ENCODE measurements at regions not wholly inside any gene's neighbourhood (a gene's known extent, or its start where the extent isn't known, plus 50 kb on each side); places are given as distances from the start of the nearest gene placed in this dataset.

DNA sequence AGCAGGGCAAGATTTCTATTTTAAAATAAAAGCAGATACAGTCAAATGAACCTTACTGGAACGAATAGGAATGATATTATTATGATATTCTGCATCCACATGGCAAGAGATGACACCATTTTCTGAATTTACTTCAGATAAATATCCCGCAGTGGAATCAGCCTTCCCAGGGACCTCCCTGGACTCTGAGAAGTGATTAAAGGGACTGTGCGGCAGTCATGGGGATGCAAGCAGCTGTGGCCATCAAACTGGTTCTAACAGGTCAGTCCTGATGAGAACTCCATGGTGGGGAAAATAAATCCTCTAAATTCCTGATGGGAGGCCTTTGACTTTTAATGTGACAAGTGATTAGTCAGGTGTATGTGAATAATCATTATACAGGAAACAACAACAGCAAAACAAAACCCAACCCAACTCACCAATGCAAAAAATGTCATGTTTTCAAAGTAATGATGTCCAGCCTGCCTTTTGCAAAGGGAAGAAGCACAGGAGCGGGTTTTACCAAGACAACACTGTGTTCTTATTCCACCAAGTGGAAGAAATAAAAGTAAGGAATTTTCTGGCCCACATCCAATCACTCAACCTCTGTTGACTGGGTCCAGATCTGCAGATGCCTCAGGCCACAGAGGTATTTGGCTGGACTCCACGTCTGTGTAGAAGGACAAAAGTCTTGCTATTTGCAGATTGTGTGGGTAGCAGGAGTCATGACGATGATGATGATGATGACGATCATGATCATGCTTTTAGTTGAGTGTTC is 61.9 kb upstream of the CITED2 start:
- no peak overlapping the region for H3K4me3 Mint-ChIP-seq
- H3K4me1 Mint-ChIP-seq, result no peaks in the 10 kb centered on the region
- TF ChIP-seq, protein P1, sequence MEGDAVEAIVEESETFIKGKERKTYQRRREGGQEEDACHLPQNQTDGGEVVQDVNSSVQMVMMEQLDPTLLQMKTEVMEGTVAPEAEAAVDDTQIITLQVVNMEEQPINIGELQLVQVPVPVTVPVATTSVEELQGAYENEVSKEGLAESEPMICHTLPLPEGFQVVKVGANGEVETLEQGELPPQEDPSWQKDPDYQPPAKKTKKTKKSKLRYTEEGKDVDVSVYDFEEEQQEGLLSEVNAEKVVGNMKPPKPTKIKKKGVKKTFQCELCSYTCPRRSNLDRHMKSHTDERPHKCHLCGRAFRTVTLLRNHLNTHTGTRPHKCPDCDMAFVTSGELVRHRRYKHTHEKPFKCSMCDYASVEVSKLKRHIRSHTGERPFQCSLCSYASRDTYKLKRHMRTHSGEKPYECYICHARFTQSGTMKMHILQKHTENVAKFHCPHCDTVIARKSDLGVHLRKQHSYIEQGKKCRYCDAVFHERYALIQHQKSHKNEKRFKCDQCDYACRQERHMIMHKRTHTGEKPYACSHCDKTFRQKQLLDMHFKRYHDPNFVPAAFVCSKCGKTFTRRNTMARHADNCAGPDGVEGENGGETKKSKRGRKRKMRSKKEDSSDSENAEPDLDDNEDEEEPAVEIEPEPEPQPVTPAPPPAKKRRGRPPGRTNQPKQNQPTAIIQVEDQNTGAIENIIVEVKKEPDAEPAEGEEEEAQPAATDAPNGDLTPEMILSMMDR (IDR thresholded peaks at IDR 0.05; ENCODE audit: unreplicated experiment in 3 of 3), result no peak
- no peaks in the 10 kb centered on the region for H3K9me3 Mint-ChIP-seq
- no peaks in the 10 kb centered on the region for H3K36me3 Mint-ChIP-seq (ENCODE audit: low read depth)
- H3K27ac Mint-ChIP-seq, result peak overlapping the region in 1 of 3 experiments; percentile 32
- H3K27me3 Mint-ChIP-seq (ENCODE audit: low read depth), result no peaks in the 10 kb centered on the region

DNA sequence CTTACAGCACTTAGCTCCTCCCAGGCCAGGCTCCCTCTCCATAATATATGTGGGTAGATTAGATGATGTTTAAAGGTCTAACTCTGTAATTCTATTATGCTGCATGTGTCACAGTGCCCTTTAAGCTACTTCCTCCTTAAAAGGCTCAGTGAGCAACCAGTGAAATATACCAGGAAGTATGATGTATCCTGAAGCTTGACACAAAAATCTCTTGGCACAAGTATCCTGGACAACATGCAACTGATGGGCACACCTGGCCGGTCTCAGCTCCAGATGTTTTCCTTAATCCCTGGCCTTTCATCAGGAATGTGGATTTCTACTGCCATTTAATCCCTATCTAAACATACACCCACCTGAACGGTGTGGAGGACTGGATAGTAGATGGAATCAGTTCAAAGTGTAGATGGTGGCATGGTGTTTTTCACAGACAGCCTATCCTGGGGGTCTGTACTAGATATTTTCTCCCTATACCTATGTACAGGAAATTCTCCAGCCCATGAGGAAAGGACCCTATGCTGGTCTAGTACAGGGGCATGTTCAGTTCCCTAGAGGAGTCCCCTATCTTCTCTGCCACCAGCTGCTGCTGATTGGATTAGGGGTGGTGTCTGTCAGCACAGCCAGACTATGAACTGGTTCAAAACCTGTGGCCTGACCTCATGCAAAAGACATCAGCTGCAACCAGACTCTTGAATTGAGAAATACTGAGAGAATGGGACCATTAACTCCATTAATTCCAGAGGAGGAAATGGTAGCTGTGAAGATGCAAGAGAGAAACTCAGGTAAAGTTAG is 59.4 kb upstream of the CITED2 start:
- Mint-ChIP-seq H3K4me1 (no peaks in the 10 kb centered on the region), H3K9me3 (no peaks in the 10 kb centered on the region), H3K27me3 (ENCODE audit: low read depth) (no peaks in the 10 kb centered on the region), H3K4me3 (no peak overlapping the region), H3K27ac (no peak overlapping the region), H3K36me3 (ENCODE audit: low read depth) (no peaks in the 10 kb centered on the region)
- TF ChIP-seq, protein P1 (IDR thresholded peaks at IDR 0.05; ENCODE audit: unreplicated experiment in 3 of 3), result no peak

DNA sequence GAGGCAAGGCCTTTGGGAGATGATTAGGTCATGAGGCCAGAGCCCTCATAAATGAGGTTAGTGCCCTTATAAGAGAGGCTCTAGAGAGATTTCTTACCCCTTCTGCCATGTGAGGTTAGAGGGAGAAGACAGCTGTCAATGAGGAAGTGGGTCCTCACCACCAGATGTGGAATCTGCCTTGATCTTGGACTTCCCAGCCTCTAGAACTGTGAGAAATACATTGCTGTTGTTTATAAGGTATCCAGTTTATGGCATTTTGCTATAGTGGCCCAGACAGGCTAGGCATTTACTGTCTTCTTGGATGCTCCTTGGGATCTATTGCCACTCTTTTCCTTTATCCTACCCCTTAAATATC is 57.1 kb upstream of the CITED2 start:
- no peak overlapping the region for H3K4me3 Mint-ChIP-seq
- no peaks in the 10 kb centered on the region for H3K36me3 Mint-ChIP-seq (ENCODE audit: low read depth)
- H3K9me3 Mint-ChIP-seq, result no peaks in the 10 kb centered on the region
- TF ChIP-seq, protein P1 (IDR thresholded peaks at IDR 0.05; ENCODE audit: unreplicated experiment in 3 of 3), result no peak
- no peak overlapping the region for H3K27ac Mint-ChIP-seq
- H3K27me3 Mint-ChIP-seq (ENCODE audit: low read depth), result peaks cover 6% of the 10 kb centered on the region
- H3K4me1 Mint-ChIP-seq, result no peaks in the 10 kb centered on the region

DNA sequence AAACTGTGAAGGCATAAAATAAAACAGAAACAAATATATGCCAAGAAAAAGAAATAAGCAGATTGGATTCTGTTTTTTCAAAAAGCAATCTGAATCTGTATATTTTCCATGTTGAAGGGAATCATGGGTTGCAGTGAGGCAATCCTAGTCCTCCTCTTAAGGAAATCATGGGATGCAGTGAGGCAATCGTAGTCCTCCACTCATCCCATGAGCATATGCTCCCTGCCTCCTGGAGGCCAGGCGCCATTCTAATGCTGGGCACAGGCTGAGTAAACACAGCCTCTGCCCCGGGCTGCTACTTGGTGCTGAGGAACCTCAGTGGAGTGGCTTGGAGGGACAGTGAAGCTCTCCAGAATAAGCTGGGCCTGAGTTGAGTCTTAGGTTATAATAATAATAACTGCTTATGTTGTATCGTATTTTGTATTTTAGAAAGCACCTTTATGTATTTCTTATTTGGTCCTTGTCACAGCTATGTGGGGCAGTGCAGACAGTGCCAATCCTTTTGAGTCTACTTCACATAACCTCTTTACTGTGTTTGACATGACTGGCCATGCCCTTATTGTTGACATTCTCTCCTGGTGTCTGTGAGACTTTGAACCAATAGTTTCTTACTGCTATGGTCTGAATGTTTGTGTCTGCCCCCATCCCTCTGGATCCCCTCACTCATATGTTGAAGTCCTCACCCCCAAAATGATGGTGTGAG is 56.6 kb upstream of the CITED2 start:
- Mint-ChIP-seq H3K27me3 (ENCODE audit: low read depth) (peaks cover 6% of the 10 kb centered on the region), H3K9me3 (no peaks in the 10 kb centered on the region), H3K4me3 (no peak overlapping the region), H3K4me1 (no peaks in the 10 kb centered on the region), H3K27ac (no peak overlapping the region), H3K36me3 (ENCODE audit: low read depth) (no peaks in the 10 kb centered on the region)
- TF ChIP-seq, protein P1 (IDR thresholded peaks at IDR 0.05; ENCODE audit: unreplicated experiment in 3 of 3), result no peak

DNA sequence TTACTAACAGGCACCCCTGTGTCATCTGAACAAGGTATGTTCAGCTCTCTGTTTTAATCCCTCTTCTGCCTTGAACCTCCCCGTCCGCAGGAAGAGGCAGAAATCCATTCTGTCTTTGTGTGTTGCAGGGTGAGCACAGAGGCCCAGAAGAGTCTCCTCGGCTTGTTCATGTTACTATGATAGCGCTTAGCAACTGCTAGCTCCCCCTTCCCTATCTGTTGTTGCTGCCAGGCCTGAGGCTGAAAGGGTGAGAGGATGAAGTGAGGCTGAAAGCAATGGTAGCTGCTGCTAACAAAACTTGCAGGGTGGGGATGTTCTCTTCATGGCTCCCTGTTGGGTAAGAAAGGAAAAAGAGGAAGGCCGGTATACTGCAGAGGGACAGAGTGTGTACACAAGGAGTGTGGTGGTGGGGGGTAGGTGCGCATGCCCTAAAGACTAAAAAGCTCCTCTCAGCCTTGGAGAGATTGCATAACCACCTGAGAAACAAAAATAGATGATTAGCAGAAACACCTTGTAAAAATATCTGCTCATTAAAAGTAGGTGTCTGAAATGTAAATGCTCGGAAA is 55.2 kb upstream of the CITED2 start:
- peaks cover 6% of the 10 kb centered on the region for H3K27me3 Mint-ChIP-seq (ENCODE audit: low read depth)
- no peaks in the 10 kb centered on the region for H3K9me3 Mint-ChIP-seq
- H3K4me3 Mint-ChIP-seq, result no peak overlapping the region
- H3K36me3 Mint-ChIP-seq (ENCODE audit: low read depth), result no peaks in the 10 kb centered on the region
- TF ChIP-seq, protein P1 (IDR thresholded peaks at IDR 0.05; ENCODE audit: unreplicated experiment in 3 of 3), result no peak
- no peak overlapping the region for H3K27ac Mint-ChIP-seq
- no peaks in the 10 kb centered on the region for H3K4me1 Mint-ChIP-seq

All from nephron (organoid).